IMR-90 (cell line): ENCODE measurements at regions not wholly inside any gene's neighbourhood (a gene's known extent, or its start where the extent isn't known, plus 50 kb on each side); places are given as distances from the start of the nearest gene placed in this dataset.

ENCODE experiments used
- ATAC-seq: fragments of 200-7000 bp; cut with Tn5 transposase; 2 replicates; pipeline ENCODE4 v1.9.1; 2020; ENCODE audit warnings: low read depth, mild to moderate bottlenecking, moderate library complexity
- BruUV-seq: library from RNA; stranded (reverse); fragments of 400-500 nt; replicated peaks from 2 replicates; lab custom pipeline; 2021; lab: Mats Ljungman, UMichigan
- CTCF ChIA-PET: fragments of 300-600 bp; formaldehyde crosslinking; extraction: SDS; loops from one replicate; lab custom pipeline; 2021; ENCODE audit warnings: antibody characterized with exemption; lab: Yijun Ruan, JAX
- POLR2A ChIA-PET: fragments of 300-600 bp; sonication (Branson Sonifier 250); formaldehyde crosslinking; loops from one replicate; lab custom pipeline; 2022; ENCODE audit warnings: antibody characterized with exemption; ENCODE audit not compliant: unreplicated experiment; lab: Charles Lee
- DNase-seq: peaks from one replicate; pipeline ENCODE4 v3.0.0; 2013
- H2AFZ ChIP-seq: replicated peaks from 2 replicates; pipeline ENCODE3; 2013; ENCODE audit warnings: low read length, mild to moderate bottlenecking; ENCODE audit not compliant: poor library complexity
- H2AK5ac ChIP-seq: 2 replicates; pipeline ENCODE4 v1.6.1; 2013; ENCODE audit warnings: low read depth, low read length, inconsistent platforms
- H2AK9ac ChIP-seq: replicated peaks from 2 replicates; pipeline ENCODE3; 2013; ENCODE audit warnings: mild to moderate bottlenecking, low read depth, low read length, moderate library complexity; ENCODE audit not compliant: poor library complexity
- H2BK120ac ChIP-seq: 2 replicates; pipeline ENCODE4 v1.6.1; 2013; ENCODE audit warnings: low read depth, low read length, inconsistent platforms
- H2BK15ac ChIP-seq: 3 replicates; pipeline ENCODE4 v1.6.1; 2013; ENCODE audit warnings: low read depth, low read length, inconsistent platforms
- H2BK20ac ChIP-seq: 2 replicates; pipeline ENCODE4 v1.6.1; 2013; ENCODE audit warnings: low read depth, mild to moderate bottlenecking, inconsistent platforms, low read length, moderate library complexity
- H2BK5ac ChIP-seq: 2 replicates; pipeline ENCODE4 v1.6.1; 2013; ENCODE audit warnings: mild to moderate bottlenecking, low read depth, low read length, inconsistent platforms; ENCODE audit not compliant: poor library complexity, severe bottlenecking
- H3K14ac ChIP-seq: replicated peaks from 2 replicates; pipeline ENCODE4 v1.6.1; 2013; ENCODE audit warnings: low read depth, low read length, inconsistent platforms
- H3K18ac ChIP-seq: 2 replicates; pipeline ENCODE4 v1.6.1; 2013; ENCODE audit warnings: low read depth, low read length, control low read depth
- H3K23ac ChIP-seq: 2 replicates; pipeline ENCODE4 v1.6.1; 2013; ENCODE audit warnings: low read depth, low read length, inconsistent platforms
- H3K27ac ChIP-seq: 2 replicates; pipeline ENCODE4 v1.5.1; 2013; ENCODE audit warnings: mild to moderate bottlenecking, control low read depth, low read length; ENCODE audit not compliant: insufficient read depth
- H3K27me3 ChIP-seq: 2 replicates; pipeline ENCODE4 v1.6.1; 2013; ENCODE audit warnings: low read length; ENCODE audit not compliant: control insufficient read depth, insufficient read depth
- H3K36me3 ChIP-seq: 2 replicates; pipeline ENCODE4 v1.6.1; 2013; ENCODE audit warnings: low read length, mixed read lengths; ENCODE audit not compliant: control insufficient read depth, insufficient read depth
- H3K4ac ChIP-seq: 2 replicates; pipeline ENCODE4 v1.6.1; 2013; ENCODE audit warnings: low read depth, low read length, inconsistent platforms
- H3K4me1 ChIP-seq: 2 replicates; pipeline ENCODE4 v1.6.1; 2013; ENCODE audit warnings: low read length, mixed read lengths; ENCODE audit not compliant: control insufficient read depth, insufficient read depth
- H3K4me2 ChIP-seq: 2 replicates; pipeline ENCODE4 v1.6.1; 2013; ENCODE audit warnings: low read depth, mild to moderate bottlenecking, control low read depth, low read length, moderate library complexity
- H3K4me3 ChIP-seq: 2 replicates; pipeline ENCODE4 v1.5.1; 2013; ENCODE audit warnings: low read depth, mild to moderate bottlenecking, control low read depth, low read length, moderate library complexity; ENCODE audit not compliant: insufficient read depth
- H3K56ac ChIP-seq: 2 replicates; pipeline ENCODE4 v1.6.1; 2013; ENCODE audit warnings: low read length, inconsistent platforms; ENCODE audit not compliant: insufficient read depth; ENCODE audit errors: extremely low read depth
- H3K79me1 ChIP-seq, 2 experiments: 2 replicates each; pipeline ENCODE4 v1.6.1; 2013; ENCODE audit warnings: low read length in 2 of 2, inconsistent platforms in 1 of 2, low read depth in 1 of 2
- H3K9ac ChIP-seq: 2 replicates; pipeline ENCODE4 v1.6.1; 2013; ENCODE audit warnings: low read depth, low read length, control low read depth
- H3K9me1 ChIP-seq: 2 replicates; pipeline ENCODE4 v1.6.1; 2013; ENCODE audit warnings: low read length, inconsistent platforms; ENCODE audit not compliant: insufficient read depth
- H3K9me3 ChIP-seq: 2 replicates; pipeline ENCODE4 v1.6.1; 2013; ENCODE audit warnings: low read length; ENCODE audit not compliant: control insufficient read depth, insufficient read depth
- H4K20me1 ChIP-seq: 2 replicates; pipeline ENCODE4 v1.6.1; 2013; ENCODE audit warnings: low read length, inconsistent platforms; ENCODE audit not compliant: insufficient read depth
- H4K5ac ChIP-seq: 2 replicates; pipeline ENCODE4 v1.6.1; 2013; ENCODE audit warnings: mild to moderate bottlenecking, low read depth, low read length, control low read depth
- H4K8ac ChIP-seq, 2 experiments: 2 replicates each; pipeline ENCODE4 v1.6.1; 2013; ENCODE audit warnings: low read depth in 2 of 2, low read length in 2 of 2, control low read depth in 1 of 2, inconsistent platforms in 1 of 2
- H4K91ac ChIP-seq: 2 replicates; pipeline ENCODE4 v1.6.1; 2013; ENCODE audit warnings: low read depth, low read length, inconsistent platforms; ENCODE audit not compliant: insufficient read depth
- BHLHE40 ChIP-seq: fragments of 150-350 bp; IDR thresholded peaks from 2 replicates; pipeline ENCODE4 v1.6.1; 2016; ENCODE audit warnings: mild to moderate bottlenecking, low read depth, low read length
- CEBPB ChIP-seq: IDR thresholded peaks from 2 replicates; pipeline ENCODE4 v1.6.1; 2012; ENCODE audit warnings: low read depth, low read length, improper control_type of control experiment
- CHD1 ChIP-seq: IDR thresholded peaks from 2 replicates; pipeline ENCODE4 v1.6.1; 2012; ENCODE audit warnings: low read depth, low read length, improper control_type of control experiment
- CTCF ChIP-seq: conservative IDR thresholded peaks from 2 replicates; pipeline ENCODE4 v1.5.1; 2012; ENCODE audit warnings: mild to moderate bottlenecking, low read depth, low read length, improper control_type of control experiment
- ELK1 ChIP-seq: fragments of 150-350 bp; IDR thresholded peaks from 2 replicates; pipeline ENCODE4 v1.6.1; 2016; ENCODE audit warnings: low read depth, mild to moderate bottlenecking, low read length, moderate library complexity, borderline replicate concordance
- FOS ChIP-seq: fragments of 150-350 bp; IDR thresholded peaks from 2 replicates; pipeline ENCODE4 v1.6.1; 2016; ENCODE audit warnings: low read depth, low read length
- MAFK ChIP-seq: IDR thresholded peaks from 2 replicates; pipeline ENCODE4 v1.6.1; 2012; ENCODE audit warnings: low read depth, low read length, improper control_type of control experiment
- MAZ ChIP-seq: IDR thresholded peaks from 2 replicates; pipeline ENCODE4 v1.6.1; 2012; ENCODE audit warnings: low read depth, mild to moderate bottlenecking, low read length, improper control_type of control experiment, moderate library complexity, borderline replicate concordance
- MXI1 ChIP-seq: IDR thresholded peaks from 2 replicates; pipeline ENCODE4 v1.6.1; 2012; ENCODE audit warnings: low read depth, mild to moderate bottlenecking, low read length, moderate library complexity, borderline replicate concordance
- NFE2L2 ChIP-seq: fragments of 150-350 bp; IDR thresholded peaks from 2 replicates; pipeline ENCODE4 v1.6.1; 2016; ENCODE audit warnings: low read depth, mild to moderate bottlenecking, low read length
- POLR2A ChIP-seq: IDR thresholded peaks from 2 replicates; pipeline ENCODE4 v1.6.1; 2012; ENCODE audit warnings: mild to moderate bottlenecking, low read depth, low read length
- RAD21 ChIP-seq: IDR thresholded peaks from 2 replicates; pipeline ENCODE4 v1.6.1; 2012; ENCODE audit warnings: low read length, improper control_type of control experiment
- RCOR1 ChIP-seq: IDR thresholded peaks from 2 replicates; pipeline ENCODE4 v1.6.1; 2012; ENCODE audit warnings: mild to moderate bottlenecking, low read length, improper control_type of control experiment; ENCODE audit not compliant: insufficient replicate concordance
- RFX5 ChIP-seq: IDR thresholded peaks from 2 replicates; pipeline ENCODE4 v1.8.0; 2012; ENCODE audit warnings: low read depth, mild to moderate bottlenecking, low read length, moderate library complexity
- SMC3 ChIP-seq: fragments of 150-350 bp; IDR thresholded peaks from 2 replicates; pipeline ENCODE4 v1.6.1; 2016; ENCODE audit warnings: low read depth, mild to moderate bottlenecking, antibody characterized with exemption, low read length, moderate library complexity
- USF2 ChIP-seq: fragments of 150-350 bp; IDR thresholded peaks from 2 replicates; pipeline ENCODE4 v1.6.1; 2017; ENCODE audit warnings: mild to moderate bottlenecking, antibody characterized with exemption, low read length, low read depth
- WGBS, 2 experiments: methylation state at CpG; one replicate each; pipeline versions ENCODE4 v1.1.5 to v1.1.7; 2013; ENCODE audit warnings: missing lambda C conversion rate in 2 of 2; ENCODE audit not compliant: insufficient read length in 1 of 2; ENCODE audit errors: extremely low coverage in 2 of 2; 5-methylcytosine and 5-hydroxymethylcytosine counted together
- dilution Hi-C: fragments of 300-500 bp; cut with HindIII; formaldehyde crosslinking; loops from one replicate; pipeline ENCODE4 v1.14.3; 2018; ENCODE audit warnings: low sequenced_read_pairs; ENCODE audit not compliant: unreplicated experiment
- in situ Hi-C: fragments of 300-500 bp; cut with MboI; formaldehyde crosslinking; loops from 3 replicates; pipeline ENCODE4 v1.14.3; 2019; ENCODE audit warnings: low sequenced_read_pairs, inconsistent platforms, mixed read lengths
- intact Hi-C: fragments of 100-400 bp; cut with micrococcal nuclease; formaldehyde crosslinking; loops from 2 replicates; pipeline ENCODE4 v1.10.0; 2022

- H3K9me3 ChIP-seq, result no peaks in the 10 kb centered on the region; the same call in 1 of the 2 replicates
- H3K4me1 ChIP-seq, result no peaks in the 10 kb centered on the region; the same call in 1 of the 2 replicates
- no TSS peak for BruUV-seq
- no peak overlapping the region for H3K56ac ChIP-seq
- intact Hi-C loops (no loop called here), dilution Hi-C loops (no loop called here), in situ Hi-C loops (no loop called here)
- no peak overlapping the region for H4K5ac ChIP-seq
- H2AK5ac ChIP-seq, result no peak overlapping the region
- H2BK15ac ChIP-seq, result no peak overlapping the region
- H3K4ac ChIP-seq, result no peak overlapping the region
- no peaks in the 10 kb centered on the region for H3K27me3 ChIP-seq
- ChIA-PET POLR2A (no interaction called here), CTCF (interaction anchor here (1.2 kb wide), 1 partner anchor 467 kb away, joined by 4 read pairs; no protein-coding TSS in a partner anchor)
- H3K18ac ChIP-seq, result no peak overlapping the region
- H3K14ac ChIP-seq, result no peak overlapping the region
- H4K8ac ChIP-seq, result no peak overlapping the region
- H2AFZ ChIP-seq, result no peak overlapping the region
- H4K91ac ChIP-seq, result no peak overlapping the region
- no peak overlapping the region for H3K23ac ChIP-seq
- no peaks in the 10 kb centered on the region for H3K9me1 ChIP-seq
- no peak for DNase-seq
- TF ChIP-seq FOS, result no peak
- no peak for TF ChIP-seq MAZ
- no peak for TF ChIP-seq USF2
- no peak for TF ChIP-seq RAD21
- TF ChIP-seq SMC3, result no peak
- TF ChIP-seq CHD1, result no peak
- TF ChIP-seq RFX5, result no peak
- TF ChIP-seq MXI1, result no peak
- TF ChIP-seq POLR2A, result no peak
- no peak for TF ChIP-seq MAFK
- no peak for TF ChIP-seq RCOR1
- no peak for TF ChIP-seq CTCF
- no peak for TF ChIP-seq CEBPB
- TF ChIP-seq NFE2L2, result no peak
- TF ChIP-seq BHLHE40, result no peak
- no peak for TF ChIP-seq ELK1
- H2BK120ac ChIP-seq, result no peak overlapping the region
- no peak overlapping the region for H2BK5ac ChIP-seq
- no peak overlapping the region for H3K27ac ChIP-seq
- H3K4me3 ChIP-seq, result no peak overlapping the region
- H3K36me3 ChIP-seq, result no peaks in the 10 kb centered on the region
- H2AK9ac ChIP-seq, result no peak overlapping the region
- no peak for ATAC-seq
- no peak overlapping the region for H3K4me2 ChIP-seq
- no peak overlapping the region for H3K9ac ChIP-seq
- H2BK20ac ChIP-seq, result no peak overlapping the region
- no peaks in the 10 kb centered on the region for H3K79me1 ChIP-seq
- no peaks in the 10 kb centered on the region for H4K20me1 ChIP-seq
- WGBS, 2 experiments, result no CpG with 5 or more reads among the region's 2 CpGs
Measured at GRCh38 chr12:107597695-107598410, 87.7 kb upstream of the PWP1 start.
